PC-3 (cell line): ENCODE measurements at regions not wholly inside any gene's neighbourhood (a gene's known extent, or its start where the extent isn't known, plus 50 kb on each side); places are given as distances from the start of the nearest gene placed in this dataset.

Experiments used
- ATAC-seq: fragments of 200-7000 bp; cut with Tn5 transposase; 2 replicates; pipeline ENCODE4 v1.9.1; 2020; ENCODE audit warnings: mild to moderate bottlenecking, moderate library complexity
- BruUV-seq: library from RNA; stranded (reverse); fragments of 400-500 nt; replicated peaks from 2 replicates; lab custom pipeline; 2021; lab: Mats Ljungman, UMichigan
- CTCF ChIA-PET: fragments of 300-600 bp; sonication (Branson Sonifier 250); formaldehyde crosslinking; loops from one replicate; lab custom pipeline; 2022; ENCODE audit warnings: antibody characterized with exemption; lab: Charles Lee
- POLR2A ChIA-PET: fragments of 300-600 bp; sonication (Branson Sonifier 250); formaldehyde crosslinking; loops from one replicate; lab custom pipeline; 2022; ENCODE audit warnings: antibody characterized with exemption; ENCODE audit not compliant: unreplicated experiment; lab: Charles Lee
- DNase-seq: peaks from one replicate; pipeline ENCODE4 v3.0.0-alpha.2; 2015
- H2AFZ ChIP-seq: fragments of 300-600 bp; sonication (generic); 2 replicates; pipeline ENCODE4 v1.6.0; 2016; ENCODE audit warnings: antibody characterized with exemption, low read length
- H3F3A ChIP-seq: fragments of 300-600 bp; sonication (generic); one replicate; pipeline ENCODE4 v1.6.0; 2017; ENCODE audit warnings: antibody characterized with exemption, low read length, control low read depth, mild to moderate bottlenecking; ENCODE audit not compliant: unreplicated experiment
- H3K27ac ChIP-seq: fragments of 300-600 bp; sonication (generic); 2 replicates; pipeline ENCODE4 v1.5.1; 2016; ENCODE audit warnings: mild to moderate bottlenecking, low read length
- H3K27me3 ChIP-seq: fragments of 300-600 bp; sonication (generic); 2 replicates; pipeline ENCODE4 v1.6.1; 2016; ENCODE audit warnings: low read length, mixed read lengths
- H3K36me3 ChIP-seq: fragments of 300-600 bp; sonication (generic); 2 replicates; pipeline ENCODE4 v1.6.1; 2016; ENCODE audit warnings: low read depth, mixed run types, low read length, mixed read lengths
- H3K4me1 ChIP-seq: fragments of 300-600 bp; sonication (generic); 2 replicates; pipeline ENCODE4 v1.5.1; 2016; ENCODE audit warnings: low read length; ENCODE audit not compliant: insufficient read depth
- H3K4me2 ChIP-seq: fragments of 300-600 bp; sonication (generic); 2 replicates; pipeline ENCODE4 v1.6.0; 2016; ENCODE audit warnings: low read length
- H3K4me3 ChIP-seq: fragments of 300-600 bp; sonication (generic); 2 replicates; pipeline ENCODE4 v1.5.1; 2016; ENCODE audit warnings: mild to moderate bottlenecking, low read length, mixed read lengths
- H3K79me2 ChIP-seq: fragments of 300-600 bp; sonication (generic); 2 replicates; pipeline ENCODE4 v1.6.1; 2017; ENCODE audit warnings: low read length, mixed read lengths
- H3K9ac ChIP-seq: fragments of 300-600 bp; sonication (generic); 2 replicates; pipeline ENCODE4 v1.6.0; 2016; ENCODE audit warnings: mild to moderate bottlenecking, low read length
- H3K9me2 ChIP-seq: fragments of 300-600 bp; sonication (generic); replicated peaks from 2 replicates; pipeline ENCODE4 v1.6.1; 2016; ENCODE audit warnings: mixed run types, low read length, mixed read lengths
- H3K9me3 ChIP-seq: fragments of 300-600 bp; sonication (generic); 2 replicates; pipeline ENCODE4 v1.6.1; 2016; ENCODE audit warnings: low read length, mixed read lengths
- H4K20me1 ChIP-seq: fragments of 300-600 bp; sonication (generic); 2 replicates; pipeline ENCODE4 v1.6.1; 2016; ENCODE audit warnings: low read length, mixed read lengths
- CTCF ChIP-seq: fragments of 300-600 bp; sonication (generic); conservative IDR thresholded peaks from 2 replicates; pipeline ENCODE4 v1.5.1; 2017; ENCODE audit warnings: antibody characterized with exemption, low read depth, mild to moderate bottlenecking, low read length
- intact Hi-C: fragments of 100-400 bp; cut with micrococcal nuclease; formaldehyde crosslinking; loops from 2 replicates; pipeline ENCODE4 v1.9.0; 2023

DNA sequence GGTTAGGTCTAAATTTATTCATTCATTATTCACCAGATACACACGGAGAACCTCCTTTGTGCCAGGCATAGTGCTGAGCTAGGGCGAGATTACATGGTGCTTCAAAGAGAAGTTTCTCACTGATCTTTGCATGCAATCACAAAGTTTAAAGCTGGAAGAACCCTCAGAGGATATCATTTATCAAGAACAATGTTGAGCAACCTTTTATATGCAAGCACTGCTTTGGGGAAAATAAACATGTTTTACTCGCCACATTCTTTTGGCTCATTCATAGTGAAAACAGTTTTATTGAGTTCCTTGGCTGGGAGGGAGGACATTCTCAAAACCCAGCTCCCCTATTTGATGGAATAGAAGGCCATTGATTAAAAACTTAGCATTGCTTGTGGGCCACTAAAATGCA, 49.8 kb upstream of the XYLT1 start:
- ChIA-PET CTCF (no interaction called here), POLR2A (no interaction called here)
- ATAC-seq (no peak), DNase-seq (no peak)
- Histone ChIP-seq H3K9ac (no peak overlapping the region), H3F3A (no peaks in the 10 kb centered on the region), H3K79me2 (no peaks in the 10 kb centered on the region), H3K36me3 (no peaks in the 10 kb centered on the region), H2AFZ (no peak overlapping the region), H3K4me1 (no peaks in the 10 kb centered on the region), H3K27ac (no peak overlapping the region), H3K4me3 (no peak overlapping the region), H3K9me2 (no peaks in the 10 kb centered on the region), H3K9me3 (no peaks in the 10 kb centered on the region), H4K20me1 (no peaks in the 10 kb centered on the region), H3K27me3 (no peaks in the 10 kb centered on the region), H3K4me2 (no peak overlapping the region)
- no TSS peak for BruUV-seq
- TF ChIP-seq CTCF, result no peak
- intact Hi-C loops, result no loop called here
